ENCODE measurements at regions not wholly inside any gene's neighbourhood (a gene's known extent, or its start where the extent isn't known, plus 50 kb on each side); places are given as distances from the start of the nearest gene placed in this dataset.

DNA sequence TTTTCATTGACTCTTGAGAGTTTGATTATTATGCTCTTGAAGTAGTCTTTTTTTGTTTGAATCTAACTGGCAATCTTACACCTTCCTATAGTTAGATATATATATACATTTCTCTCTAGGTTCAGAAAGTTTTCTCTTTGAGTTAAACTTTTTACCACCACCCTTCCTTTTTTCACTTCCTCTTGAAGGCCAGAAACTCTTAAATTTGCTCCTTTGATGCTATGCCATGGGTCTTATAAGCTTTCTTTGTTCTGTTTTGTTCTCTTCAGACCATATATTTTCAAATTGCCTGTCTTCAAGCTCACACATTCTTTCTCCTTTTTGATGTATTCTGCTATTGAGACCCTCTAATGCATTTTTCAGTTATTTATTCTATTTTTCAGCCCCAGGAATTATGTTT lies 513.5 kb upstream of the CNTN5 start:
- Histone ChIP-seq H3K4me2 (no peak overlapping the region), H3K4me3 (no peak overlapping the region), H3K9me2 (ENCODE audit: insufficient read depth) (no peaks in the 10 kb centered on the region), H3K27me3 (ENCODE audit: insufficient read depth) (no peaks in the 10 kb centered on the region), H2AFZ (peak overlapping the region; percentile 54; the same call in 1 of the 2 replicates), H4K20me1 (replicated peaks; ENCODE audit: insufficient read depth) (no peaks in the 10 kb centered on the region), H3K4me1 (ENCODE audit: insufficient read depth) (peaks cover 11% of the 10 kb centered on the region; the same call in 1 of the 2 replicates), H3F3A (replicated peaks; ENCODE audit: low read depth) (no peaks in the 10 kb centered on the region), H3K79me2 (replicated peaks; ENCODE audit: insufficient read depth) (no peaks in the 10 kb centered on the region), H3K36me3 (ENCODE audit: insufficient read depth) (no peaks in the 10 kb centered on the region), H3K27ac (ENCODE audit: low read depth) (no peak overlapping the region)
- Mint-ChIP-seq H3K27me3 (ENCODE audit: insufficient read depth, low read depth, poor library complexity) (peaks cover 3% of the 10 kb centered on the region), H3K4me3 (no peak overlapping the region), H3K9me3 (no peaks in the 10 kb centered on the region), H3K27ac (no peak overlapping the region), H3K4me1 (peaks cover 11% of the 10 kb centered on the region; the same call in 2 of the 3 replicates), H3K36me3 (ENCODE audit: low read depth) (no peaks in the 10 kb centered on the region; the same call in 2 of the 3 replicates)
- DNase-seq (ENCODE audit: low spot score) (no peak), ATAC-seq (no peak)
- TF ChIP-seq EZH2phosphoT487 (IDR thresholded peaks at IDR 0.05; ENCODE audit: unreplicated experiment) = no peak
- TF ChIP-seq, protein P1, sequence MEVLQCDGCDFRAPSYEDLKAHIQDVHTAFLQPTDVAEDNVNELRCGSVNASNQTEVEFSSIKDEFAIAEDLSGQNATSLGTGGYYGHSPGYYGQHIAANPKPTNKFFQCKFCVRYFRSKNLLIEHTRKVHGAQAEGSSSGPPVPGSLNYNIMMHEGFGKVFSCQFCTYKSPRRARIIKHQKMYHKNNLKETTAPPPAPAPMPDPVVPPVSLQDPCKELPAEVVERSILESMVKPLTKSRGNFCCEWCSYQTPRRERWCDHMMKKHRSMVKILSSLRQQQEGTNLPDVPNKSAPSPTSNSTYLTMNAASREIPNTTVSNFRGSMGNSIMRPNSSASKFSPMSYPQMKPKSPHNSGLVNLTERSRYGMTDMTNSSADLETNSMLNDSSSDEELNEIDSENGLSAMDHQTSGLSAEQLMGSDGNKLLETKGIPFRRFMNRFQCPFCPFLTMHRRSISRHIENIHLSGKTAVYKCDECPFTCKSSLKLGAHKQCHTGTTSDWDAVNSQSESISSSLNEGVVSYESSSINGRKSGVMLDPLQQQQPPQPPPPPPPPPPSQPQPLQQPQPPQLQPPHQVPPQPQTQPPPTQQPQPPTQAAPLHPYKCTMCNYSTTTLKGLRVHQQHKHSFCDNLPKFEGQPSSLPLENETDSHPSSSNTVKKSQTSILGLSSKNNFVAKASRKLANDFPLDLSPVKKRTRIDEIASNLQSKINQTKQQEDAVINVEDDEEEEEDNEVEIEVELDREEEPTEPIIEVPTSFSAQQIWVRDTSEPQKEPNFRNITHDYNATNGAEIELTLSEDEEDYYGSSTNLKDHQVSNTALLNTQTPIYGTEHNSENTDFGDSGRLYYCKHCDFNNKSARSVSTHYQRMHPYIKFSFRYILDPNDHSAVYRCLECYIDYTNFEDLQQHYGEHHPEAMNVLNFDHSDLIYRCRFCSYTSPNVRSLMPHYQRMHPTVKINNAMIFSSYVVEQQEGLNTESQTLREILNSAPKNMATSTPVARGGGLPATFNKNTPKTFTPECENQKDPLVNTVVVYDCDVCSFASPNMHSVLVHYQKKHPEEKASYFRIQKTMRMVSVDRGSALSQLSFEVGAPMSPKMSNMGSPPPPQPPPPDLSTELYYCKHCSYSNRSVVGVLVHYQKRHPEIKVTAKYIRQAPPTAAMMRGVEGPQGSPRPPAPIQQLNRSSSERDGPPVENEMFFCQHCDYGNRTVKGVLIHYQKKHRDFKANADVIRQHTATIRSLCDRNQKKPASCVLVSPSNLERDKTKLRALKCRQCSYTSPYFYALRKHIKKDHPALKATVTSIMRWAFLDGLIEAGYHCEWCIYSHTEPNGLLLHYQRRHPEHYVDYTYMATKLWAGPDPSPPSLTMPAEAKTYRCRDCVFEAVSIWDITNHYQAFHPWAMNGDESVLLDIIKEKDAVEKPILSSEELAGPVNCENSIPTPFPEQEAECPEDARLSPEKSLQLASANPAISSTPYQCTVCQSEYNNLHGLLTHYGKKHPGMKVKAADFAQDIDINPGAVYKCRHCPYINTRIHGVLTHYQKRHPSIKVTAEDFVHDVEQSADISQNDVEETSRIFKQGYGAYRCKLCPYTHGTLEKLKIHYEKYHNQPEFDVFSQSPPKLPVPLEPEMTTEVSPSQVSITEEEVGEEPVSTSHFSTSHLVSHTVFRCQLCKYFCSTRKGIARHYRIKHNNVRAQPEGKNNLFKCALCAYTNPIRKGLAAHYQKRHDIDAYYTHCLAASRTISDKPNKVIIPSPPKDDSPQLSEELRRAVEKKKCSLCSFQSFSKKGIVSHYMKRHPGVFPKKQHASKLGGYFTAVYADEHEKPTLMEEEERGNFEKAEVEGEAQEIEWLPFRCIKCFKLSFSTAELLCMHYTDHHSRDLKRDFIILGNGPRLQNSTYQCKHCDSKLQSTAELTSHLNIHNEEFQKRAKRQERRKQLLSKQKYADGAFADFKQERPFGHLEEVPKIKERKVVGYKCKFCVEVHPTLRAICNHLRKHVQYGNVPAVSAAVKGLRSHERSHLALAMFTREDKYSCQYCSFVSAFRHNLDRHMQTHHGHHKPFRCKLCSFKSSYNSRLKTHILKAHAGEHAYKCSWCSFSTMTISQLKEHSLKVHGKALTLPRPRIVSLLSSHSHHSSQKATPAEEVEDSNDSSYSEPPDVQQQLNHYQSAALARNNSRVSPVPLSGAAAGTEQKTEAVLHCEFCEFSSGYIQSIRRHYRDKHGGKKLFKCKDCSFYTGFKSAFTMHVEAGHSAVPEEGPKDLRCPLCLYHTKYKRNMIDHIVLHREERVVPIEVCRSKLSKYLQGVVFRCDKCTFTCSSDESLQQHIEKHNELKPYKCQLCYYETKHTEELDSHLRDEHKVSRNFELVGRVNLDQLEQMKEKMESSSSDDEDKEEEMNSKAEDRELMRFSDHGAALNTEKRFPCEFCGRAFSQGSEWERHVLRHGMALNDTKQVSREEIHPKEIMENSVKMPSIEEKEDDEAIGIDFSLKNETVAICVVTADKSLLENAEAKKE (CRISPR knock-in tag; IDR thresholded peaks at IDR 0.05) = no peak
- no peak for TF ChIP-seq REST (IDR thresholded peaks at IDR 0.05; ENCODE audit: unreplicated experiment)
- no peak for TF ChIP-seq CREB1 (CRISPR knock-in tag; IDR thresholded peaks at IDR 0.05; ENCODE audit: low read depth)
- no peak for TF ChIP-seq JUNB (IDR thresholded peaks at IDR 0.05; ENCODE audit: unreplicated experiment)
- no peak for TF ChIP-seq STAT1 (IDR thresholded peaks at IDR 0.05; ENCODE audit: unreplicated experiment)
- TF ChIP-seq ZNF114 (CRISPR knock-in tag; IDR thresholded peaks at IDR 0.05) = no peak
- TF ChIP-seq ZNF331 (CRISPR knock-in tag; IDR thresholded peaks at IDR 0.05; ENCODE audit: low read depth) = no peak
- no peak for TF ChIP-seq EZH2 (IDR thresholded peaks at IDR 0.05; ENCODE audit: low read depth, unreplicated experiment)
- TF ChIP-seq CTCF (conservative IDR thresholded peaks at IDR 0.05; ENCODE audit: low read depth in 2 of 2) = no peak
- no peak for TF ChIP-seq NANOG (IDR thresholded peaks at IDR 0.05; ENCODE audit: borderline replicate concordance)

Data from GM23338 (cell line).